HG03196 (cell line): ENCODE measurements at regions not wholly inside any gene's neighbourhood (a gene's known extent, or its start where the extent isn't known, plus 50 kb on each side); places are given as distances from the start of the nearest gene placed in this dataset.
"Not testable (repeated sequence)": the region's sequence is repeated elsewhere in the genome, so short reads cannot be mapped to it uniquely, and the experiment has no call there.

Source experiments
- ATAC-seq: cut with Tn5 transposase; IDR thresholded peaks from one replicate; pipeline ENCODE4 v1.9.1; 2021; ENCODE audit not compliant: unreplicated experiment

DNA sequence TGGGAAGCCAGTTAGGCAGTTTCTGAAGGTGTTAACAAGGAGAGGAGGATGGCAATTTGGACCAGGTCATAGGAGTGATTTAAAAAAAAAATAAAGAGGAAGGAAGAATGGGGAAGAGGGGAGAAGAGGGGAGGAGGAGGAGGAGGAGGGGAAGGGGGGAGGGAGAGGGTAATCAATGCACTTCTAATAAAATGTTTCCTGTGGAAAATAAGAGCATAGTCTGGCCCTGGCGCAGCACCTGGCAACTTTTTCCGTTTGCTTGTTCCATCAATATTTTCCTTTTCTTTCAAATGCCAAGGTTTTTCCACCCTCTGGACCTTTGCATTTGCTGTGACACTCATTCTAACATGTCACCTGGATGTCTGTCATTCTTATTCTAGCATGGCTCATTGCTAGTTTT lies 308.2 kb downstream of the PPP1R3A start:
- ATAC-seq, result no peak

GRCh38 chr7:113608782-113609181 lies 310.0 kb downstream of the PPP1R3A start:
- ATAC-seq, result no peak

GRCh38 chr7:113606325-113606724 lies 312.5 kb downstream of the PPP1R3A start:
- ATAC-seq, result no peak

DNA sequence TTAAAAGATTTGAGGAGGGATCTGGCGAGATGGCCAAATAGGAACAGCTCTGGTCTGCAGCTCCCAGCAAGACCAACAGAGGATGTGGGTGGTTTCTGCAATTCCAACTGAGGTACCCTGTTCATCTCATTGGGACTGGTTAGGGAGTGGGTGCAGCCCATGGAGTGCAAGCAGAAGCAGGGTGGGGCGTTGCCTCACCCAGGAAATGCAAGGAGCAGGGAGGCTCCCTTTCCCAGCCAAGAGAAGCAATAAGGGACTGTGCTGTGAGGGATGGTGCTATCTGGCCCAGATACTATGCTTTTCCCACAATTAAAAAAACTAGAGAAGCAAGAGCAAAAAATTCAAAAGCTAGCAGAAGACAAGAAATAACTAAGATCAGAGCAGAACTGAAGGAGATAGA lies 318.4 kb downstream of the PPP1R3A start:
- ATAC-seq, result not testable (repeated sequence)

GRCh38 chr7:113593455-113593854 lies 325.4 kb downstream of the PPP1R3A start:
- ATAC-seq, result not testable (repeated sequence)

- ATAC-seq, result not testable (repeated sequence)
Observed at GRCh38 chr7:113592924-113593323, 325.9 kb downstream of the PPP1R3A start.

GRCh38 chr7:113582471-113582870 lies 336.3 kb downstream of the PPP1R3A start:
- no peak for ATAC-seq

GRCh38 chr7:113563257-113563656 lies 355.6 kb downstream of the PPP1R3A start:
- not testable (repeated sequence) for ATAC-seq

GRCh38 chr7:113562801-113563200 lies 356.0 kb downstream of the PPP1R3A start:
- no peak for ATAC-seq

DNA sequence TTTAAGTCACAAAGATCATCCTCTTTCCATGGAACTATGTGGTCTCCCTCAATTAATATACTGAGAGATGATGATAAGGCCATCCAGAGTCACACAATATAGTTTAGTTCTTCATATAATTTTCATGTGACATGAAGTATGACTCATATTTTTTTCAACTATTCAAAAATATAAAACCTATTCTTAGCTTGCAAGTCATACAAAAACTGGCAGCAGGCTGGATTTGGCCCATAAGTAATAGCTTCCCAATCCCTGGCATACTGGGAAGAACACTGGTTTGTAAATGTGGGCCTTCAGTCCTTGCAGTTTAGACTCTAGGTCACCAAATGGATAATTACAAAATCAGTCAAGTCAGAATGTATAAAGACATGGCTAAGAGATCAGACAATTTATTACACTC lies 356.6 kb downstream of the PPP1R3A start:
- no peak for ATAC-seq

DNA sequence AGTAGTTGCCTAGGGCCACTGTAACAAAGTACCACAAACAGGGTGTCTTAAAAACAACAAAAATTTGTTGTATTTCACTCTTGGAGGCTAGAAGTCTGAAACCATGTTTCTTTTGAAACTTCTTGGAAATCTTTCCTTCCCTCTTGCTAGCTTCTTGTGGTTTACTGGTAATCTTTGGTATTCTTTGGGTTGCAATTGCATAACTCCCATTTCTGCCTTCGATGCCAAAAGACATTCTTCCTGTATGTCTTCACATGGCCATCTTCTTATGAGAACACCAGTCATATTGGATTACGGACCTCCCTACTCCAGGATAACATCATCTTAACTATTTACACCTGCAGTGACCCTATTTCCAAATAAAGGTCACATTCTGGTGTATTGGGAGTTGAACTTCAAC lies 357.4 kb downstream of the PPP1R3A start:
- no peak for ATAC-seq

GRCh38 chr7:113550966-113551365 lies 367.8 kb downstream of the PPP1R3A start:
- no peak for ATAC-seq

- ATAC-seq, result no peak
Observed at GRCh38 chr7:113548561-113548960, 370.2 kb downstream of the PPP1R3A start.

- ATAC-seq, result no peak
Observed at GRCh38 chr7:113548137-113548536, 370.7 kb downstream of the PPP1R3A start.

GRCh38 chr7:113521468-113521867 lies 397.3 kb downstream of the PPP1R3A start:
- no peak for ATAC-seq

- no peak for ATAC-seq
Observed at GRCh38 chr7:113519472-113519871, 399.3 kb downstream of the PPP1R3A start.

GRCh38 chr7:113504691-113505090 lies 386.3 kb upstream of the SMIM30 start:
- no peak for ATAC-seq

DNA sequence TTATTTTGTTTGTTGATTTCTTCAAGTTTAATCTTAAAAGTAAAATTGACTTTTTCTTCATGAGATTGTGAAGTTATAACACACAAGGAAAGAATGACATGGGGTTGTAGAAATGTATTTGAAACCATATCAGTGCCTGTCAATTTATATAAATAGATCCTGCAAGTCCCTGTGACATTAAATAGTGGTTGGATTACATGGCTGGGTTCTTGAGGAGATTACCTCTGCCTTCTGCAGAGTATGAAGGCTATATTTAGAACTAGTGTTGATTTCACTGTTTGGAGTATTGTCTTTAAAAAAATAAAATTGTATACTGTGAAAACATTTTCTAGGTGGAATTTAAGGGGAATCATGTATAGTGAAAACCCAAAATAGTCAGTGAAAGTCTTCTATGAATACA lies 385.8 kb upstream of the SMIM30 start:
- no peak for ATAC-seq

DNA sequence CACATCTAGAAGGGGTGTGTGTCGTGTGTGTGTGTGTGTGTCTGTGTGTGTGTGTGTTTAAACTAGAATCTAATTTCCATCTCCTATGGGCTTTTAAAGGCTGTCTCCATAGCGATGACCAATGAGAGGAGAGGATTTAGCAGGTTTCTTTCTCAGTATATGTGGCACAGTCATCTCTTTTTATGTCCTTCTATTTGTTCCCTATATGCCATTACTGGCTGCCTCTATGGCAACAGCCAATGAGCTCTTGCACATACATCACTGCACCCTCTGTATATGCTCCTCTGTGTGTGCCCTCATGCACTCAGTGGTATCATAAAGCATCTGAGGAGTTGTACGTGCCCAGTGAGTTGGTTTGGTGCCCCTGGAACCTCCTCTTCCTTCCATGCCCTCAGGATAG lies 378.2 kb upstream of the SMIM30 start:
- ATAC-seq, result not testable (repeated sequence)

DNA sequence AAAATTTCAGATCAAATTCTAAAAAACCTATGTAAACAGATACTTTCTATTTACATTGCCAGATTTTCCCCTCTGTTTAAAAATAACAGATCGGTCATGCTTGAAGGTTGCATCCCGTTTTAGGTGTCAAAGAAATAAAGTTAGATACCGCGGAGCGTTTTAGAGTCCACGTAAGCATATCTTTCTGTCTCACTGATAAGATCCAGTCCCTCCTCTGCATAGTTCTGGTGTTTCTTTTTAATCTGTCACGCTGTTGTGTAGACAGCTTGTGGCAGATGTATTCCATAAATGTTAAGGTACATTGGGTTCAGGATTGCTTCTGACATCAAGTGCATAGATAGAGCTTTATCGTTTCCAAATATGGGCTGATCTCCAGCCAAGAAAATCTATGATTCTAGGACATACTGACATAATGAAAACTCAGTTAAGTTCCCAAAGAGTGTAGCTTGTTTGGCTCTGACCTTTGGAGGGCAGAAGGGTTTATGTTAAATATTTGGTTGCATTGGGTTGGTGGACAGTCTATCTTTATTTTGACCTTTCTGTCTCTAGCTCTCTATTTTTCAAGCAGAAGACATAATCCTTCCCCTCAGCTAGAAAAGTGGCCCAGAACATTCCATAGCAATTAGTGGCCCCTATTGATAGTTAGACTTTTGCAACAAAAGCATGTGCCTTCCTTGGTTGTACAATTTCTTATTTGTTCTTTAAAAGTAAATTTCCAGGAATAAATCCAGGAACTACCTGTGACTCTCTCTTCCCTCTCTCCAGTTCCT lies 376.6 kb upstream of the SMIM30 start:
- ATAC-seq, result not testable (repeated sequence)

DNA sequence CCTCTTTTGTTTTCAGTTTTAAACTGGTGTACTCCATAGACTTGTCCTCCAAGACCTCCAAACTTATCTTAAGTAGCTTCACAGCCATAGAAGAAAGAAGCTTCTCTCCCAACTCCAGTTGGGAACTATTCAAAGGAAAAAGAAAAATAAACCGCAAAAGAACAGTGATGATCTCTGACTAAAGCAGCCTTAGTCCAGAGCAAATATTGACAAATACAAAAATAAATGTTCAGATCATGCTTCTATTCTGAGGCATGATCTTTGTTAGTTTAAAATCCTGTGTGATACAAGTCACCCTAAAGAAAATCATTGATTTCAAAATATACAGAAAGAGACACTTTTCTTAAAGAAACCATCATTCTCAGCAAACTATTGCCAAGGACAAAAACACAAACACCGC lies 373.0 kb upstream of the SMIM30 start:
- no peak for ATAC-seq

DNA sequence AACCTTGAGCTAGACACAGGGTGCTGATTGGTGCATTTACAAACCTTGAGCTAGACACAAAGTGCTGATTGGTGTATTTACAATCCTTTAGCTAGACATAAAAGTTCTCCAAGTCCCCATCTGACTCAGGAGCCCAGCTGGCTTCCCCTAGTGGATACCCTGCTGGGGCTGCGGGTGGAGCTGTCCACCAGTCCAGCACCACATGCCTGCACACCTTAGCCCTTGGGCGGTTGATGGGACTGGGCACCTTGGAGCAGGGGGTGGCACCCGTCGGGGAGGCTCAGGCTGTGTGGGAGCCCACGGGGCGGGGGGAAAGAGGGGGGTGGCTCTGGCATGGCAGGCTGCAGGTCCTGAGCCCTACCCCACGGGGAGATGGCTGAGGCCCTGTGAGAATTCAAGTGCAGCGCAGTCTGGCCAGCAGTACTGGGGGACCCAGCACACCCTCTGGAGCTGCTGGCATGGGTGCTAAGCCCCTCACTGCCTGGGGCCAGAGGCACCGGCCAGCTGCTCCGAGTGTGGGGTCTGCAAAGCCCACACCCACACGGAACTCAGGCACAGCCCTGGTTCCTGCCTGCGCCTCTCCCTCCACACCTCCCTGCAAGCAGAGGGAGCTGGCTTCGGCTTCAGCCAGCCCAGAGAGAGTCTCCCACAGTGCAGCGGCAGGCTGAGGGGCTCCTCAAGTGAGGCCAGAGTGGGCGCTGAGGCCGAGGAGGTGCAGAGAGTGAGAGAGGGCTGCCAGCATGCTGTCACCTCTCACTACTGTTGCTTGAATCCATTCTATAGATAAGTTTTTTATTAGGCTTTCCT lies 369.8 kb upstream of the SMIM30 start:
- no peak for ATAC-seq
